AG04449 (cell line): ENCODE measurements at regions not wholly inside any gene's neighbourhood (a gene's known extent, or its start where the extent isn't known, plus 50 kb on each side); places are given as distances from the start of the nearest gene placed in this dataset.

ENCODE experiments used
- CTCF ChIA-PET: fragments of 350-600 bp; formaldehyde crosslinking; extraction: SDS; loops from one replicate; lab custom pipeline; 2021; ENCODE audit warnings: antibody characterized with exemption; lab: Yijun Ruan, JAX
- POLR2A ChIA-PET: fragments of 400-600, 350-600 bp; formaldehyde crosslinking; extraction: SDS; loops from one replicate; lab custom pipeline; 2020; ENCODE audit warnings: antibody characterized with exemption, inconsistent platforms; lab: Yijun Ruan, JAX
- DNase-seq: peaks from one replicate; pipeline ENCODE4 v3.0.0-alpha.2; 2010; ENCODE audit warnings: low read depth, low spot score
- H3K4me3 ChIP-seq: 2 replicates; pipeline ENCODE4 v1.5.1; 2011; ENCODE audit warnings: low read depth, mild to moderate bottlenecking, control low read depth, low read length
- CTCF ChIP-seq: IDR thresholded peaks from one replicate; pipeline ENCODE4 v1.5.1; 2011; ENCODE audit warnings: mild to moderate bottlenecking, moderate library complexity, low read length, control low read depth, inconsistent platforms; ENCODE audit not compliant: insufficient read depth; ENCODE audit errors: missing control alignments

GRCh38 chr5:72673623-72674022 lies 142.8 kb upstream of the TNPO1 start:
- no peak overlapping the region for H3K4me3 ChIP-seq
- TF ChIP-seq CTCF = no peak
- CTCF ChIA-PET = interaction anchor here (0.7 to 1.7 kb wide), 2 partner anchors 13 to 45 kb away, joined by 3 read pairs; no protein-coding TSS in a partner anchor
- POLR2A ChIA-PET = no interaction called here
- DNase-seq = no peak

GRCh38 chr5:72673180-72673579 lies 143.3 kb upstream of the TNPO1 start:
- ChIA-PET POLR2A (no interaction called here), CTCF (interaction anchor here (1.7 kb wide), 1 partner anchor 13 kb away, joined by 3 read pairs; no protein-coding TSS in a partner anchor)
- no peak for DNase-seq
- no peak overlapping the region for H3K4me3 ChIP-seq
- TF ChIP-seq CTCF = no peak

- no peak for TF ChIP-seq CTCF
- no peak overlapping the region for H3K4me3 ChIP-seq
- POLR2A ChIA-PET = no interaction called here
- DNase-seq = no peak
- CTCF ChIA-PET = interaction anchor here (1.2 kb wide), 1 partner anchor 56 kb away, joined by 3 read pairs; no protein-coding TSS in a partner anchor
Measured at GRCh38 chr5:72667708-72668107, 148.8 kb upstream of the TNPO1 start.

GRCh38 chr5:72662936-72663335 lies 153.5 kb upstream of the TNPO1 start:
- CTCF ChIA-PET = no interaction called here

GRCh38 chr5:72662305-72662704 lies 154.2 kb upstream of the TNPO1 start:
- ChIA-PET CTCF (interaction anchor here (1.3 kb wide), 1 partner anchor 16 kb away, joined by 3 read pairs; no protein-coding TSS in a partner anchor), POLR2A (no interaction called here)
- no peak for TF ChIP-seq CTCF
- no peak for DNase-seq
- no peak overlapping the region for H3K4me3 ChIP-seq

More at GRCh38 chr5:72662936-72663335, 153.5 kb upstream of the TNPO1 start:
- DNase-seq = no peak
- no peak overlapping the region for H3K4me3 ChIP-seq
- TF ChIP-seq CTCF = no peak
- POLR2A ChIA-PET = no interaction called here

GRCh38 chr5:72661405-72661804 lies 154.2 kb upstream of the ZNF366 start:
- no peak overlapping the region for H3K4me3 ChIP-seq
- CTCF ChIA-PET = interaction anchor here (1.1 to 1.3 kb wide), 2 partner anchors 12 to 17 kb away, joined by 3 read pairs; no protein-coding TSS in a partner anchor
- no peak for DNase-seq
- POLR2A ChIA-PET = no interaction called here
- no peak for TF ChIP-seq CTCF
